Right forelimb (tissue), 1 donor: ENCODE measurements at regions not wholly inside any gene's neighbourhood (a gene's known extent, or its start where the extent isn't known, plus 50 kb on each side); places are given as distances from the start of the nearest gene placed in this dataset.
"Not testable (repeated sequence)": the region's sequence is repeated elsewhere in the genome, so short reads cannot be mapped to it uniquely, and the experiment has no call there.

Experiments
- DNase-seq: peaks from one replicate; pipeline ENCODE4 v3.0.0-alpha.2; 2018

GRCh38 chr2:179322289-179322688 is 57.7 kb upstream of the SESTD1 start:
- no peak for DNase-seq

GRCh38 chr2:179321034-179321433 is 56.4 kb upstream of the SESTD1 start:
- not testable (repeated sequence) for DNase-seq

- not testable (repeated sequence) for DNase-seq
Observed at GRCh38 chr2:179314729-179315128, 50.1 kb upstream of the SESTD1 start.
